ENCODE measurements at regions not wholly inside any gene's neighbourhood (a gene's known extent, or its start where the extent isn't known, plus 50 kb on each side); places are given as distances from the start of the nearest gene placed in this dataset.
A peak's percentile ranks its signal among the peaks of the same experiment; 100 is the strongest.

- Mint-ChIP-seq H3K27me3 (ENCODE audit: low read depth) (peaks cover 3% of the 10 kb centered on the region), H3K4me3 (no peak overlapping the region), H3K36me3 (ENCODE audit: insufficient read depth) (no peaks in the 10 kb centered on the region), H3K9me3 (no peaks in the 10 kb centered on the region), H3K4me1 (ENCODE audit: low read depth) (no peaks in the 10 kb centered on the region)
- ATAC-seq: no peak
- no peak for DNase-seq
These were observed 340.4 kb downstream of the CDC5L start for GRCh38 chr6:44727651-44728630.

- ATAC-seq (no peak), DNase-seq (no peak)
- H3K4me1 Mint-ChIP-seq (ENCODE audit: low read depth): peaks cover 5% of the 10 kb centered on the region
- no peaks in the 10 kb centered on the region for H3K36me3 Mint-ChIP-seq (ENCODE audit: insufficient read depth)
- H3K4me3 Mint-ChIP-seq: no peak overlapping the region
- no peaks in the 10 kb centered on the region for H3K9me3 Mint-ChIP-seq
- H3K27me3 Mint-ChIP-seq (ENCODE audit: low read depth): peaks cover 3% of the 10 kb centered on the region
These were observed 343.4 kb downstream of the CDC5L start for GRCh38 chr6:44730771-44731391.

- Mint-ChIP-seq H3K36me3 (ENCODE audit: insufficient read depth) (no peaks in the 10 kb centered on the region), H3K4me3 (no peak overlapping the region), H3K4me1 (ENCODE audit: low read depth) (peaks cover 5% of the 10 kb centered on the region), H3K9me3 (no peaks in the 10 kb centered on the region), H3K27me3 (ENCODE audit: low read depth) (no peaks in the 10 kb centered on the region)
- DNase-seq (no peak), ATAC-seq (no peak)
These were observed 344.1 kb downstream of the CDC5L start for GRCh38 chr6:44731485-44732095.

GRCh38 chr6:44732243-44732642, 344.7 kb downstream of the CDC5L start:
- no peaks in the 10 kb centered on the region for H3K36me3 Mint-ChIP-seq (ENCODE audit: insufficient read depth)
- H3K4me3 Mint-ChIP-seq: no peak overlapping the region
- no peaks in the 10 kb centered on the region for H3K9me3 Mint-ChIP-seq
- H3K27me3 Mint-ChIP-seq (ENCODE audit: low read depth): no peaks in the 10 kb centered on the region
- DNase-seq: no peak
- ATAC-seq: no peak
- peaks cover 5% of the 10 kb centered on the region for H3K4me1 Mint-ChIP-seq (ENCODE audit: low read depth)

- Mint-ChIP-seq H3K4me1 (ENCODE audit: low read depth) (peaks cover 5% of the 10 kb centered on the region), H3K9me3 (no peaks in the 10 kb centered on the region), H3K27me3 (ENCODE audit: low read depth) (no peaks in the 10 kb centered on the region), H3K4me3 (no peak overlapping the region), H3K36me3 (ENCODE audit: insufficient read depth) (no peaks in the 10 kb centered on the region)
- DNase-seq (no peak), ATAC-seq (no peak)
These were observed 345.6 kb downstream of the CDC5L start for GRCh38 chr6:44733126-44733525.

- H3K36me3 Mint-ChIP-seq (ENCODE audit: insufficient read depth): no peaks in the 10 kb centered on the region
- ATAC-seq: no peak
- no peaks in the 10 kb centered on the region for H3K9me3 Mint-ChIP-seq
- peaks cover 5% of the 10 kb centered on the region for H3K4me1 Mint-ChIP-seq (ENCODE audit: low read depth)
- H3K4me3 Mint-ChIP-seq: no peak overlapping the region
- H3K27me3 Mint-ChIP-seq (ENCODE audit: low read depth): no peaks in the 10 kb centered on the region
- no peak for DNase-seq
These were observed 346.4 kb downstream of the CDC5L start for GRCh38 chr6:44733868-44734267.

GRCh38 chr6:44734886-44735629, 347.6 kb downstream of the CDC5L start:
- H3K9me3 Mint-ChIP-seq: no peaks in the 10 kb centered on the region
- H3K27me3 Mint-ChIP-seq (ENCODE audit: low read depth): no peaks in the 10 kb centered on the region
- ATAC-seq (peak in 1 of 2 donors; percentile 50), DNase-seq (no peak)
- no peak overlapping the region for H3K4me3 Mint-ChIP-seq
- peaks cover 5% of the 10 kb centered on the region for H3K4me1 Mint-ChIP-seq (ENCODE audit: low read depth)
- H3K36me3 Mint-ChIP-seq (ENCODE audit: insufficient read depth): no peaks in the 10 kb centered on the region

- DNase-seq (no peak), ATAC-seq (peak; percentile 65)
- Mint-ChIP-seq H3K27me3 (ENCODE audit: low read depth) (no peaks in the 10 kb centered on the region), H3K36me3 (ENCODE audit: insufficient read depth) (no peaks in the 10 kb centered on the region), H3K9me3 (no peaks in the 10 kb centered on the region), H3K4me1 (ENCODE audit: low read depth) (peaks cover 5% of the 10 kb centered on the region), H3K4me3 (no peak overlapping the region)
These were observed 348.1 kb downstream of the CDC5L start for GRCh38 chr6:44735630-44735963.

GRCh38 chr6:44737341-44737740, 349.8 kb downstream of the CDC5L start:
- H3K36me3 Mint-ChIP-seq (ENCODE audit: insufficient read depth): no peaks in the 10 kb centered on the region
- H3K4me1 Mint-ChIP-seq (ENCODE audit: low read depth): peaks cover 5% of the 10 kb centered on the region
- no peak overlapping the region for H3K4me3 Mint-ChIP-seq
- ATAC-seq: no peak
- H3K9me3 Mint-ChIP-seq: no peaks in the 10 kb centered on the region
- DNase-seq: no peak
- H3K27me3 Mint-ChIP-seq (ENCODE audit: low read depth): no peaks in the 10 kb centered on the region

GRCh38 chr6:44737829-44738528, 350.5 kb downstream of the CDC5L start:
- no peak overlapping the region for H3K4me3 Mint-ChIP-seq
- ATAC-seq (no peak), DNase-seq (no peak)
- H3K27me3 Mint-ChIP-seq (ENCODE audit: low read depth): no peaks in the 10 kb centered on the region
- H3K9me3 Mint-ChIP-seq: no peaks in the 10 kb centered on the region
- no peaks in the 10 kb centered on the region for H3K36me3 Mint-ChIP-seq (ENCODE audit: insufficient read depth)
- H3K4me1 Mint-ChIP-seq (ENCODE audit: low read depth): peaks cover 5% of the 10 kb centered on the region

- H3K36me3 Mint-ChIP-seq (ENCODE audit: insufficient read depth): no peaks in the 10 kb centered on the region
- ATAC-seq (no peak), DNase-seq (no peak)
- H3K4me1 Mint-ChIP-seq (ENCODE audit: low read depth): peaks cover 5% of the 10 kb centered on the region
- no peaks in the 10 kb centered on the region for H3K27me3 Mint-ChIP-seq (ENCODE audit: low read depth)
- no peaks in the 10 kb centered on the region for H3K9me3 Mint-ChIP-seq
- H3K4me3 Mint-ChIP-seq: no peak overlapping the region
These were observed 351.2 kb downstream of the CDC5L start for GRCh38 chr6:44738601-44739146.

GRCh38 chr6:44739181-44739580, 351.7 kb downstream of the CDC5L start:
- ATAC-seq (no peak), DNase-seq (no peak)
- no peak overlapping the region for H3K4me3 Mint-ChIP-seq
- H3K9me3 Mint-ChIP-seq: no peaks in the 10 kb centered on the region
- H3K4me1 Mint-ChIP-seq (ENCODE audit: low read depth): peaks cover 5% of the 10 kb centered on the region
- H3K36me3 Mint-ChIP-seq (ENCODE audit: insufficient read depth): no peaks in the 10 kb centered on the region
- H3K27me3 Mint-ChIP-seq (ENCODE audit: low read depth): no peaks in the 10 kb centered on the region

- no peaks in the 10 kb centered on the region for H3K4me1 Mint-ChIP-seq (ENCODE audit: low read depth)
- ATAC-seq (no peak), DNase-seq (no peak)
- H3K36me3 Mint-ChIP-seq (ENCODE audit: insufficient read depth): no peaks in the 10 kb centered on the region
- no peak overlapping the region for H3K4me3 Mint-ChIP-seq
- H3K27me3 Mint-ChIP-seq (ENCODE audit: low read depth): no peaks in the 10 kb centered on the region
- no peaks in the 10 kb centered on the region for H3K9me3 Mint-ChIP-seq
These were observed 353.1 kb downstream of the CDC5L start for GRCh38 chr6:44740566-44741120.
